Fibroblast of skin of abdomen (primary cell): ENCODE measurements at regions not wholly inside any gene's neighbourhood (a gene's known extent, or its start where the extent isn't known, plus 50 kb on each side); places are given as distances from the start of the nearest gene placed in this dataset.

Experiments
- DNase-seq: peaks from one replicate; pipeline ENCODE4 v3.0.0-alpha.2; 2013

GRCh38 chr7:108711611-108712010, 141.9 kb downstream of the DNAJB9 start:
- no peak for DNase-seq

- DNase-seq: peak; percentile 80
Measured at GRCh38 chr7:108716783-108717182, 147.1 kb downstream of the DNAJB9 start.

DNA sequence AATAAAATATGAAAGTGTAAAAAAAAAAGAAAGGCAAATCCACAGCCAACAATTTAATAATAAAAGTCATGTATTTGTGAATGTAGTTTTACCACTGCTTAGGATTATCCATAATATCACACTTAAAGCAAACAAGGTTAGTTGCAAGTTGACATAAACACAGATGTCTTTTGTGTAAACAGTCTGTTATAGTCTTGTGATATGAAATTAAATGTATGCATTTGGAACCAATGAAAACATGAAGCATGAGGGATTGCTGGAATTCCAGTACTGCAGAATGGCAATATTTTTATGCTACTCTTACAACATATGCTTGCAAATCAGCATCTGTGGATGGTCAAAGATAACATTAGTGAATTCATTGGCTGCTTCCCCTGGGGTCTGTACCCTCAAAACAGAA, 148.1 kb downstream of the DNAJB9 start:
- DNase-seq: no peak

GRCh38 chr7:108719631-108720030, 150.0 kb downstream of the DNAJB9 start:
- no peak for DNase-seq

GRCh38 chr7:108722561-108722960, 152.9 kb downstream of the DNAJB9 start:
- no peak for DNase-seq

DNA sequence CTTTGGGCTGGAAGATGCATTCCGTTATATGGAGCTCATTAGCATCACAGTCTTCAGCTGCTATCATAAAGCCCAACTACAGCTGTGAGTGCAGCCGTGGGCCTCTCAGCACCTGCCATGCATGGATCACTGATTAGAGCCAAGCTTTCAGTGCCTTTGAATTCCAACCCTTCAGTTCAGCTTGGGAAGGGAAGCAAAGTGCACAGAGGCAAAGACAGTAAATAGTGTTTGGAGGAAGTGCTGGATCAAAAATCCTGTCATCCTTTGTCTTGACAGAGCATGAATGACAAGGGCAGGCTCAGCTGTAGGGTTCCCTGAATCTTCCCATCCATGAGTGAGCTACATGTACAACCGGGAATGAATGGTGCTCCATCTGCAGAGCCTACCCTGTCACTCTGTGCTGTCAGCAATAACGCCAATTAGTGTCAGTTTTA, 153.7 kb downstream of the DNAJB9 start:
- DNase-seq: peak; percentile 18

DNA sequence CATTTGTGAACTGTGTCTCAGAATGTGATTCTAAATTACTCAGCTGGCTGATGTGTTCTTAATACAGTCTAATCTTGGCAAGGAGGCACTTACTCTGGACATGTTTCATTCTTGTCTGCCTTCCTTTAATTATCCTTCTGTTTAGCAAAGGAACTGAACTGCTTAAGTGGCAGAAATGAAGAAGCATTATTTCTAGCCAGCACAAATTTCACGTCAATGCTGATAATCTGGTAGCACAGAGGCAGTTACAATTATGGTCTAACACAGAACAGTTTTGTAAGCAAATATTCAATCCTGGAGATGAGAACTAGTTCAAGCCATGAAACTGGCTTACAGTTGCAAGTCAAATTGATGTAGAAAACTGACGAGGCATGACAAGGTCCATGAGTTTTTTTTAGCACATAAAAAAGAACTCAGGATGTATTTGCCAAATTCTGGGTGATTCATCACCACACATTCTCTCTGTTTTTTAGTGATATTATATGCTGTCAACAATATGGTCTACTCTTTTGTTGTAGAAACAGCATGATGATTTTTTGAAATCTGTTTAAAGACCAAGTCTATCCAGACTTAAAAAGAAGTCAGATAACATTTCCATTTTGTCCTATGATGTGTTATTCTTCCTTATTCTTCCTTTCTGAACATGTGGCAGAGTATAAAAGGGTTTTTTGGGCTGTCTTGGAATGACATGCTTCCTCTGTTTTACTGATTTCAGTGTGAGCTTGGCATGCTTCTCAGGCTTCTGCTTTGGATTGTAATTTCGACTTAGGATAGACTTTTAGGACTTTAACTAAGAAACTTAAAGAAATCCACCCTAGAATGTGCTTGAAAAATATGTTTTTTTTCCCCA, 154.8 kb downstream of the DNAJB9 start:
- DNase-seq: peak; percentile 38

- no peak for DNase-seq
Measured at GRCh38 chr7:108735814-108736213, 166.1 kb downstream of the DNAJB9 start.

DNA sequence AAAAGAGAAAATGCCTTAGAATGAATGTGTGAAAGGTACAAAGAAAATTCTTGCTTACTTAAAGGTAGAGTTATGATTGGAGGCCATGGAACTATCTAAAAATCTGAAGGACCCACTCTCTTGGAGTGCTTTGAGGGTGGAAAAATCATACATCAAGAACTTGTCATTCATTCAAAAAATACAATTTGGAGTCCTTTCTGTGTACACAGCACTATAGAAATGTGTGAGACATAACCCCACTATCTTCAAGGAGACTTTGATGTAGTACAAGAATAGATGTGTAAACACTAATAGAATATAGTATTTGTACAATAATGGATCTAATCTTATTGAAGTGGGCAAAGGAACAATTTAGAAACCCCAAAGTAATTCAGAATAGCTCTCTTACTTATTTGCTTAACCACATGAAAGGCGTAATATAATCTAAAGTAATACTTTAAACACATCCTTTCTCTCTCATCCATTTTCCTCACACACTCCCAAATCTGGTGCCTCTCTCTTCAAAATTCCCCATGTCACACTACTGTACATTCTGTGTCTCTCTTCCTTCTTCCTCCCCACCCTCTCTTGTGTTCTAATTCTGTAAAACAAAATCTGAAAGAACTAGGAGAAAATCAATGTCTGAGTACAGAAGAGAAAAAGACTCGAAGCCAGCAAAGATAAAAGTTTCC, 166.7 kb downstream of the DNAJB9 start:
- DNase-seq: no peak

GRCh38 chr7:108770981-108771745, 201.5 kb downstream of the DNAJB9 start:
- DNase-seq: no peak

GRCh38 chr7:108771853-108772252, 202.2 kb downstream of the DNAJB9 start:
- no peak for DNase-seq

DNA sequence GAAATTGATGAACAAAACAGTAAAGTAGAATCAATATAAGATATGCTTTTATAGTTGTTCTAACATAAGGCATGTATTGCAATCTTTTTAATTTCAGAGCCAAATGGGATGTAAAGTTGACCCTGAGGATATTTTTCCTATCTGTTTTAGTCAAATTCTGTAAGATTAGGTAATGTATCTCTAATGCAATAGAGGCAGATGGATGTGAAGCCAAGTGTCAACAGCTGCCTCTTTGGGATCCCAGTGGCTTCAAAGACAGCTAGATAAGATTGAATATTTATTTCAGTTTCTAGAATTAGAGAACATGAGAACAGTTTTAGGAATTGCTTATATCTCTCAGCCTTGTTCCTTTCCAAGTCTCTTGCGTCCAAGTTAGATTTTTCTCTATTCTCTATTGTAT, 208.3 kb downstream of the DNAJB9 start:
- no peak for DNase-seq

- DNase-seq: no peak
Measured at GRCh38 chr7:108789451-108789850, 219.8 kb downstream of the DNAJB9 start.

DNA sequence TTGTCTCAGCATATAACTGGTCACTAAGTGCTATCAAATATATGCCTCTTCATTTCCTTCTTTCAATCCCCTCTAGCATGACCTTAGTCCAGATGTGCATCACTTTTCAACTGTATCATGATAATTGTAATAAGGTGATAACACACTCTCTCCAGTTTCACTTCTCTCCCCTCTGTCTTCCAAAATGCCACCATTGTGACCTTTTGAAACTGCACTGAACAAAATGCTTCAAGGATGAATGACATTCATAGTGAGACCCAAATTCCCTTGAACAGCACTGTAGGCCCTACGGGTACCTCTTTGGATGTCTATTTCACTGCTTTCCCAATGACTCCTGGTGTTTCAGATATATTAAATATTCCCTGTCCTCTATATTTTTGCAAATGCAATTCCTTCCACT, 224.8 kb downstream of the DNAJB9 start:
- DNase-seq: no peak

GRCh38 chr7:108802650-108803049, 233.0 kb downstream of the DNAJB9 start:
- DNase-seq: no peak

DNA sequence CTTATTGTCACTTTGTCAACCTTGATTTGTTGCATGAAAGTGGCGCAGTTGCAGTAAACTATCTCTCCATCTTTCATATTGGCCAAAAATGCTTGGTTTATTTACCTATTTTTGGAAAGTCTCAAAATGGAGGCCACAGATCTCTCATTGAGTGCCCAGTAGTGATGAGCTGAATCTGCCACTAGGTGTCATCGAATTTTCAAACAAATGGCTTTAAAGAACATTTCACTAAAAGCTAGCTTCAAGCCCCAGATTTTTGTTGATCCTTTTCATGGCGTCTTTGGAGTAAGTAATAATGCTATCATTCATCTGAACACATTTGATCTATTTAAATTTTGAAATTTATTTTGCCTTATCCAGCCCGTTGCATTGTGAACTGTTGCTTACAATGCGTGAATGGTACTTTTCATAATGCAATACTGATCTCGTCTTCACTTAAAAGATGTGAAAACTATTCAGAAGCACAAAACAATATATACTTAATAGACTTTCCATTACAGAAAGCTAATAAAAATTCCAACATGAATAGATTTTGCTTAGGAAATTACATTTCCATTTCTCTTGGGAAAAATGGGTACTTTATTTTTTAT, 236.2 kb downstream of the DNAJB9 start:
- DNase-seq: peak; percentile 29

GRCh38 chr7:108808549-108809266, 239.0 kb downstream of the DNAJB9 start:
- DNase-seq: no peak

GRCh38 chr7:108809356-108809755, 239.7 kb downstream of the DNAJB9 start:
- no peak for DNase-seq

DNA sequence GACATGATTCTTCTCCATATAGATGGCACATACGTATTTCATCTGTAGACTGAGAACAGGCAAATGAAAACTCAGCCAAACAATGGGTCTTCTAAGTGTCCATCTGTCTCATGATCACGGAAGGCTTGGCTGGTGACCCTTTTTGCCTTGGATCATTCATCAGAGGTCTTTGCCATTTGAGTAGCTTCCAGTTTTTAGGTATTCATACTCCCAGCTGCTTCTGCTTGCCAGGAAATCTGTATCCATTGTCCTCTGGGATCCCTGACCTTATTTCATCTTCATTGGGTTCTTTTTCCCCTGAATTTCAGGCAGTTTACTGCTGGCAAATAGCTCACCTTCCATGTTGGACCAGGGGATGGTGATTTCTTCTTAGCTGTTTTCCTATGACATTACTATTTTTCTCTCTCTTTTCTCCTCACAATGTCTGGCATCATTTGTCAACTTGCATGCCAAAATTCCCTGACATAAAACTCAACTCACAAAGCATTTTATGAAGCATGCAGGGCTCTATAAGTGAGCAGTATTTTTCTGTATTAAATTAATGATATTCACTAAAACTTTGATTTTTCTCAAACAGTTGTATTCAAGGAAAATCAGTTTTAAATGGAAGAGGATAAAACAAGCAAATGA, 241.2 kb downstream of the DNAJB9 start:
- DNase-seq: no peak

DNA sequence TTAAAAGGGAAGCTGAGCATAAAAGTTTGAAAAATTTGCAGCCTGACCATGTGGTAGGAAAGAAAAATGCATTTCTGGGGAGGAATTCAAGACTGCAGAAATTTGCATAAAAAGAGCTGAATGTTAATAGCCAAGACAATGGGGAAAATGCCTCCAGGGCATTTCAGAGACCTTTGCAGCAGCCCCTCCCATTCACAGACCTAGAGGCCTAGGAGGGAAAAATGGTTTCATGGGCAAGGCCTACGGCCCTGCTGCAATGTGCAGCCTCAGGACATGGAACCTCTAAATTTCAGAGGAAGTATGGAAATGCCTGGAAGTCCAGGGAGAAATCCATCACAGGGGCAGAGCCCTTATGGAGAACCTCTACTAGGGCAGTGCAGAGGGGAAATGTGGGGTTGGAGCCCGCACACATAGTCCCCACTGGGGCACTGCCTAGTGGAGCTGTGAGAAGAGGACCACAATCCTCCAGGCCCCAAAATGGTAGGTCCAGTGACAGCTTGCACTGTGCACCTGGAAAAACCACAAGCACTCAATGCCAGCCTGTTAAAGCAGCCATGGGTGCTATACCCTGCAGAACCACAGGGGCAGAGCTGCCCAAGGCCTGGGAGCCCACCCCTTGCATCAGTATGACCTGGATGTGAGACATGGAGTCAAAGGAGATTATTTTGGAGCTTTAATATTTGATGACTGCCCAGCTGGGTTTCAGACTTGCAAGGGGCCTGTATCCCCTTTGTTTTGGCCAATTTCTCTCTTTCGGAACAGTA, 243.8 kb downstream of the DNAJB9 start:
- DNase-seq: no peak

- DNase-seq: no peak
Measured at GRCh38 chr7:108815815-108816214, 246.1 kb downstream of the DNAJB9 start.
